HG03457 (cell line): ENCODE measurements at regions not wholly inside any gene's neighbourhood (a gene's known extent, or its start where the extent isn't known, plus 50 kb on each side); places are given as distances from the start of the nearest gene placed in this dataset.

Experiments
- ATAC-seq: cut with Tn5 transposase; IDR thresholded peaks from one replicate; pipeline ENCODE4 v1.9.1; 2021; ENCODE audit warnings: moderate number of reproducible peaks; ENCODE audit not compliant: unreplicated experiment

DNA sequence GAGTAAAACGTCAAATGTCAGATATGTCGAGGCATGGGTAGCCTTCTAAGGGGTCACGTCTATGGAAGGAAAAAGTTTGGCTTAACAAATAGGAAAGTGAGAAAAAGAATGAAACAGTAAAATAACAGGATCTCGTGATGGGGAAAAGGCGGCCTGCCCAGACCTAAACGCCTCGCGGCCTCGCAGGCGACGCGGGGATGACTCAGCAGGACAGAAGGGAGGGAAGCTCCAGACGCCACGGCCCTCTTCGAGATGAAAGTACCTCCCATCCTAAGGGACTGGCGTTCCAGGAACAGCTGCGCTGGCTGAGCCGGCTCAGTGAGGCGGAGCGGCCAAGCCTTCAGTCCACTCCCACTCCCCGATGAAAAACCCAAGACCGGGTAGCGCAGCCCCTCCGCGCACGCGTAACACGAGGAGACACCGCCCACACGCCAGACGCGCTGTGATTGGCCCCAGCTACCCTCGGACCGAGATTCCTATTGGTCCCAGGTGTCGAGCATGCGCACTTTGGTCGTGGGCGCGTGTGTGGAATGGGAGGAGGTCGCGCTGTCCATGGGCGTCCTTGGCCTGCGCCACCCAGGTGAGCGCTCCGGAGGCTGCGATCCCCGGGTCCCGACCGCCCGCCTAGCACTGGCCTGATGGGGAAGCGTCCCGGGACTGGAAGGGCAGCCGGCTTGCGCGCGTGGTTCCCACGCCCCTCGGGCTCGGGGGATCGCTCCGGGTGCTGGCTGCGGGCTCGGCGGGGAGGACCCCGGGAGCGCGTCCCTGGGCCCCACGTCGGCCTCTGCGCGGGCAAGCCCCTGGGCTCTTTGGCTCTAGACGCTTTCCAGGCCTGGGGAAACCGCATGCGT lies 588.5 kb downstream of the MTRR start:
- peak; percentile 96 for ATAC-seq

- peak; percentile 11 for ATAC-seq
Observed at GRCh38 chr5:8458038-8458383, 589.1 kb downstream of the MTRR start.

GRCh38 chr5:8461543-8461942 lies 592.6 kb downstream of the MTRR start:
- no peak for ATAC-seq

DNA sequence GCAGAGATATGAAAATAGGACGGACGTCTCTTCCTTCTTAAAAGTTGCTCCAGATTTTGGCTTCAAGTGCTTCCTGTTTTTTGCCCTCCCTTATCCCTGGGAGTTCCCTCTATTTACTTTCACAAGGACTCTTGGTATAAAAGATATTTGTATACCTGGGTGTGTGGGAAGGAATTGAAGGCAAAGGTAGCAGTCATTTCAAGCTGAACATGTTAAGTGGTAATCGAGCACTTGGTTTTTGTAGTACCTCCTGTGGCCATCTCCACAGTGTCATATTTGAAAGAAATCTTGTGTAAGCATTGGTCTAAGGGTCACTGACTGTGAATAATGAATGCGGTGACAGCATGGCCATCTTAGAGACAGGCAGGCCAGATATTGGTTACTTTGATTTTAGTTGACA lies 593.6 kb downstream of the MTRR start:
- ATAC-seq = no peak

DNA sequence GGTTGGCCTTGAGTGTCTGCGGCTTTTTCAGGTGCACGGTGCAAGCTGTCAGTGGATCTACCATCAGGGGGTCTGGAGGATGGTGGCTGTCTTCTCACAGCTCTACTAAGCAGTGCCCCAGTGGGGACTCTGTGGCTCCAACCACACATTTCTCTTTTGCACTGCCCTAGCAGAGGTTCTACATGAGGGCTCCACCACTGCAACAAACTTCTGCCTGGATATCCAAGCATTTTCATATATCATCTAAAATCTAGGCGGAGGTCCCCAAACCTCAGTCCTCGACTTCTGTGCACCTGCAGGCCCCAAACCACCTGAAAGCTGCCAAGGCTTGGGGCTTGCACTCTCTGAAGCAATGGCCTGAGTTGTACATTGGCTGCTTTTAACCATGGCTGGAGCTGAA lies 601.5 kb downstream of the MTRR start:
- no peak for ATAC-seq

DNA sequence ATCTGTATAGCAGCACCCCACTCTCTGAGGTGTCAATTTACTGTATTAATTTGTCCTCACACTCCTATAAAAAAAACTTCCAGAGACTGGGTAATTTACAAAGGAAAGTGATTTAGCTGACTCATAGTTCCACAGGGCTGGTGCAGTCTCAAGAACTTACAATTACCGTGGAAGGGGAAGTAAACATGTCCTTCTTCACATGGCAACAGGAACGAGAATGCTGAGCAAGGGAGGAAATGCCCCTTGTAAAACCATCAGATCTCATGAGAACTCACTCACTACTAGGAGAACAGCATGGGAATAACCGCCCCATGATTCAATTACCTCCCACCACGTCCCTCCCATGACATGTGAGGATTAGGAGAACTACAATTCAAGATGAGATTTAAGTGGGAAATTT lies 602.6 kb downstream of the MTRR start:
- ATAC-seq = no peak

- ATAC-seq = no peak
Observed at GRCh38 chr5:8473016-8473415, 604.1 kb downstream of the MTRR start.

- ATAC-seq = no peak
Observed at GRCh38 chr5:8473827-8474568, 605.0 kb downstream of the MTRR start.

- ATAC-seq = no peak
Observed at GRCh38 chr5:8474569-8474930, 605.6 kb downstream of the MTRR start.

- no peak for ATAC-seq
Observed at GRCh38 chr5:8478326-8478725, 609.4 kb downstream of the MTRR start.

- no peak for ATAC-seq
Observed at GRCh38 chr5:8481007-8481406, 612.1 kb downstream of the MTRR start.

DNA sequence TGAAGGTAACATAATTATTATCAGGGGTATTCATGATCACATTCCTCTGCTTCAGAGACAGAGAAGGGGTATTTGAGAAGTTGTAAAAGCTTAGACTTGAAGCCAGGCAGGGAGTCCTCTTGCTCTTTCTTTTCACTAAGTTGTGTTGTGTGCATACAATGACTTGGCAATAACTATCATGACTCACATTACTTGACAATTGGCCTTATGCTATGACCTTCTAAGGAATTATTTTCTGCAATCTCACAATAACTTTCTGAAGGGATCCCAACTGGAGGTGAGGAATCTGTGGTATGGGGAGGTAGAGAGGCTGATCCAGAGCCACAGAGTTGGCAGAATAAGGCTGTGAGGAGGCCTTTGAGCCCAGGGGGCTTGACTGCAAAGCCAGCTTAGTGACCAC lies 622.3 kb downstream of the MTRR start:
- ATAC-seq = no peak

DNA sequence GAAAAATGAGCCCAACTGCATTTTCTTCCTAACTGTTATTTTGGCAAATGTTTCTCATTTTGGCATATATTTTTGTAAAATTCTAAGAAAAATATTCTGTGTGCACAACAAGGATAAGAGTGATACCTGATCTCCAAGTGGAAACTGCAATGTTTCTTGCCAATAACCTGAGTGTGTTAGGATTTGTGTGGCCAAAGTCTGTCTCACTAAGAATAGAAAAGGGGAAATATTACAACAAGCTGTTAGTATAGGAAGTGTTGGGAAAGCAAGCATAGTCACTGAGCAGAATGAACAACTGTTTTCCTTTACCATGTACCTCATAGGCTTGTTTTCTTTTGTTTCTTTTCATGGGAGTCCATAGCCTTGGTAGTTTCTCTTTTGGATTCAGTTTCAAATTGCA lies 624.2 kb downstream of the MTRR start:
- no peak for ATAC-seq

DNA sequence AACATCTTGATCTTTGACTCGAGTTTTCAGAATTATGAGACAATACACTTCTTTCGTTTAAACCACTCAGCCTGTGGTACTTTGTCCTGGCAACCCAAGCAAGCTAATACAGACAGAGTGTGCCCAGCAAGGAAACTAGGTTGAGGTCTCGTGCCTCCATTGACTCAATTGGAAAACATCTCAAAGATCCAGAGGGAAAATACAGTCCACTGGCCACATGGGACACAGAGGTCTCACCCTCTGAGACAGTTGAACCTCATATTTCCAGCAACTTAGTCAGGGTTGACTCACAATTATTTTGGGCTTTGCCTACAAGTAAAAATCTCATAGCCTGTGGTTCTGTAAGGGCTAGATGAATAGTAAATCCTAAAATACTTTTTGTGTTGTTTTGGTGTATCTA lies 631.5 kb downstream of the MTRR start:
- ATAC-seq = no peak

GRCh38 chr5:8505196-8505595 lies 636.2 kb downstream of the MTRR start:
- ATAC-seq = no peak

DNA sequence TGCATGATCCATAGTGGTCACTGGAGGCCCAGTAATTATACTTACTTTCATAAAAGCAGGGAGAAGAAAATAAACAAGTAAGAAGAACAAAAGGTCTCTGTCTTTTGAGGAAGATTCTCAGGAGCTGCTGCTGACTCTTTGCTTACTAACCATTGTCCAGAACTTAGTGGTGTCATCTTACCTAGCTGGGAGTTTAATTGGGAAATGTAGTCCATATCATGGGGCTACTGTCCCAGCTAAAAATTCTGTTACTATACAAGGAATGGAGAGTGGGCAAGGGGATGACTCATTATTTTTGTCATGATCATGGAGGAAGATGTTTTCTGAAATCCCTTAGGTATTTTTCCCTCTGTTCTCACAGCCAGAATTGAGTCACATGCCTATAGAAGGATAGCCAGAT lies 639.3 kb downstream of the MTRR start:
- ATAC-seq = no peak

GRCh38 chr5:8516356-8516755 lies 647.4 kb downstream of the MTRR start:
- no peak for ATAC-seq

GRCh38 chr5:8517456-8517855 lies 648.5 kb downstream of the MTRR start:
- ATAC-seq = no peak

DNA sequence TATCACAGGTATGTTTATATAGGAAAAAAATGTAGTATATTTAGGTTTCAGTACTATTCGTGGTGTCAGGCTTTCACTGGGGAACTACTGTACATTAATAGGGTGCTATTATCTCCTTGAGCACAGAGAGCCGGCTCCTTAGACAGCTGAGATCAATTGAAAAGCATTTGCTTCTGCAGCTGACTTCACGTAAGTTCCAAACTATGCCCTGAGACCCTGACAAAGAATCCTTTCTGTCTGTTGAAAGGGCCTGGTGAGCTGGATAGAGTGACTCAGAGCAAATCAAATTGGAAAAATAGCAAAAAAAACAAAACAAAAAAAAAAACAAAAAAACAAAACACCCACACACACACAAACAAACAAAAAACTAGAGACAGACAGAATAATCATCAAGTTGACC lies 652.0 kb downstream of the MTRR start:
- ATAC-seq = no peak

DNA sequence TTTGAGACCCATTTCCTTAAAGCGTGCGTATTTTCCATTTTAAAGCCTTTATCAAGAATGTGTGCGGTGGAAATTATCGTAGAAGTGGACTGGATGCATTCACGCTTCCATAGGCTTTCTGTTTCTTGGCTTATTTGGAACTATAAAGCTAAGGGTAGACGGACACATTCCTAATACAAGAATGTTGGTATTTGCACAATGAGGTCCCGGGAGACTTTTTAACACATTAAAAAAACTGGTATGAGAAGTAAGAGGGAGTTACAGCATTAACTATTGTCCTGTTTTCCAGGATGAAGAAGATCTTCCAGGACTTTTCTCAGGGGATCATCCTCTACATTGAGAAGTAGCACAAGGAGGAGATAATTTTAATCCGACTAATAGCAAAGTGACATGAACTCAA lies 653.0 kb downstream of the MTRR start:
- no peak for ATAC-seq

GRCh38 chr5:8522646-8523045 lies 653.7 kb downstream of the MTRR start:
- no peak for ATAC-seq

GRCh38 chr5:8523501-8523900 lies 654.6 kb downstream of the MTRR start:
- no peak for ATAC-seq

DNA sequence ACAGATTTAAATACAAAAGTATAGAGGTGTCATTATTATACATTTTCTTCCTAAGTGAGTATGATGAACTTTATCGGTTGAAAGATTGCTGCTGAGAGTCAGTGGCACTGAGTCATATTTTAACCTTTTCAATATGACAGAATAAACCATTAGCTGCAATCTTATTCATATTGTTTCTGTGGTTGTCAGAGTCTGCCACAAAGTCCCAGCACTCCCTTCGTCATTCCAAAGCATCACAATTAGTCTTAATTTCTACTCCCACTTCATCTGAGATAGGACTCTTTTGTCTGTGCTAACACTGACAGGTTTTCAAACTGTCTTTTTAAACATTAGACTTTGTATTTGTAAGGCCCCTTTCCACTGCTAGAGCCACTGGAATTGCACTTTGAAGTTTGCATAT lies 656.9 kb downstream of the MTRR start:
- ATAC-seq = no peak
